SK-N-SH (cell line): ENCODE measurements at regions not wholly inside any gene's neighbourhood (a gene's known extent, or its start where the extent isn't known, plus 50 kb on each side); places are given as distances from the start of the nearest gene placed in this dataset.

Source experiments
- CTCF ChIA-PET: fragments of 300-600, 350-600 bp; formaldehyde crosslinking; extraction: SDS; loops from one replicate; lab custom pipeline; 2021; lab: Yijun Ruan, JAX
- POLR2A ChIA-PET: fragments of 350-600 bp; sonication (Branson Sonifier 250); formaldehyde crosslinking; extraction: SDS; loops from one replicate; lab custom pipeline; 2020; ENCODE audit warnings: antibody characterized with exemption, inconsistent platforms; lab: Yijun Ruan, JAX
- DNase-seq: peaks from one replicate; pipeline ENCODE4 v3.0.0; 2012
- H2AFZ ChIP-seq: fragments of 200-600 bp; sonication (generic); 2 replicates; pipeline ENCODE4 v1.8.1; 2016; ENCODE audit warnings: antibody characterized with exemption, mild to moderate bottlenecking, low read depth
- H3F3A ChIP-seq: fragments of 200-600 bp; sonication (generic); replicated peaks from 2 replicates; pipeline ENCODE3; 2016; ENCODE audit warnings: antibody characterized with exemption, mild to moderate bottlenecking; ENCODE audit not compliant: insufficient read depth
- H3K27ac ChIP-seq, 2 experiments: fragments of 200-500 bp in 1 of 2; fragments of 200-600 bp in 1 of 2; sonication (Bioruptor generic) in 1 of 2; sonication (generic), shearing (Covaris generic) in 1 of 2; 2 replicates each; pipeline versions ENCODE4 v1.5.1 to v1.6.1; 2014 to 2016; ENCODE audit warnings: low read depth in 2 of 2, inconsistent platforms in 1 of 2, low read length in 1 of 2, mild to moderate bottlenecking in 1 of 2, mixed read lengths in 1 of 2
- H3K27me3 ChIP-seq: fragments of 200-600 bp; sonication (generic), shearing (Covaris generic); 2 replicates; pipeline ENCODE4 v1.6.1; 2016; ENCODE audit warnings: mixed run types; ENCODE audit not compliant: insufficient read depth
- H3K36me3 ChIP-seq, 2 experiments: fragments of 200-500 bp in 1 of 2; fragments of 200-600 bp in 1 of 2; sonication (Bioruptor generic) in 1 of 2; sonication (generic) in 1 of 2; replicated peaks in 1 of 2; 2 replicates each; pipeline versions ENCODE3 to v1.5.1; 2014 to 2016; ENCODE audit warnings: low read length in 1 of 2, mild to moderate bottlenecking in 1 of 2; ENCODE audit not compliant: insufficient read depth in 2 of 2, control insufficient read depth in 1 of 2
- H3K4me1 ChIP-seq, 2 experiments: fragments of 200-500 bp in 1 of 2; fragments of 200-600 bp in 1 of 2; sonication (Bioruptor generic) in 1 of 2; sonication (generic), shearing (Covaris generic) in 1 of 2; 2 replicates each; pipeline versions ENCODE4 v1.5.1 to v1.6.1; 2014 to 2016; ENCODE audit warnings: low read depth in 1 of 2, low read length in 1 of 2, mixed run types in 1 of 2; ENCODE audit not compliant: insufficient read depth in 2 of 2, control insufficient read depth in 1 of 2
- H3K4me2 ChIP-seq: fragments of 200-600 bp; sonication (generic), shearing (Covaris generic); 2 replicates; pipeline ENCODE4 v1.6.1; 2017; ENCODE audit warnings: mixed run types
- H3K4me3 ChIP-seq, 2 experiments: fragments of 200-500 bp in 1 of 2; fragments of 200-600 bp in 1 of 2; sonication (Bioruptor generic) in 1 of 2; sonication (generic), shearing (Covaris generic) in 1 of 2; 2 replicates each; pipeline versions ENCODE4 v1.5.1 to v1.8.1; 2014 to 2016; ENCODE audit warnings: low read depth in 2 of 2, inconsistent platforms in 1 of 2, low read length in 1 of 2, mild to moderate bottlenecking in 1 of 2, mixed read lengths in 1 of 2, moderate library complexity in 1 of 2
- H3K79me2 ChIP-seq: fragments of 200-600 bp; sonication (generic); 2 replicates; pipeline ENCODE4 v1.8.1; 2017; ENCODE audit warnings: mild to moderate bottlenecking; ENCODE audit not compliant: insufficient read depth
- H3K9ac ChIP-seq: fragments of 200-600 bp; sonication (generic); 2 replicates; pipeline ENCODE4 v1.6.1; 2017; ENCODE audit warnings: mixed run types
- H3K9me2 ChIP-seq: fragments of 200-600 bp; sonication (generic); 2 replicates; pipeline ENCODE4 v1.6.1; 2017; ENCODE audit warnings: mixed run types
- H3K9me3 ChIP-seq: fragments of 200-600 bp; sonication (generic); 2 replicates; pipeline ENCODE4 v1.6.1; 2017; ENCODE audit warnings: mixed run types, mild to moderate bottlenecking, moderate library complexity
- H4K20me1 ChIP-seq: fragments of 200-600 bp; sonication (generic); 2 replicates; pipeline ENCODE4 v1.6.1; 2017; ENCODE audit warnings: mild to moderate bottlenecking, mixed run types; ENCODE audit not compliant: insufficient read depth
- FOSL2 ChIP-seq: IDR thresholded peaks from 2 replicates; pipeline ENCODE4 v1.4.0; 2012; ENCODE audit warnings: low read depth, mild to moderate bottlenecking, moderate library complexity, borderline replicate concordance
- FOXM1 ChIP-seq: IDR thresholded peaks from 2 replicates; pipeline ENCODE4 v1.4.0; 2012; ENCODE audit warnings: low read depth, mild to moderate bottlenecking
- GABPA ChIP-seq: IDR thresholded peaks from 2 replicates; pipeline ENCODE4 v1.4.0; 2012; ENCODE audit warnings: low read depth, mild to moderate bottlenecking
- JUND ChIP-seq: IDR thresholded peaks from 2 replicates; pipeline ENCODE4 v1.4.0; 2012
- MXI1 ChIP-seq: IDR thresholded peaks from 2 replicates; pipeline ENCODE4 v1.6.1; 2012; ENCODE audit warnings: mild to moderate bottlenecking, low read depth, low read length, improper control_type of control experiment
- POLR2AphosphoS5 ChIP-seq: IDR thresholded peaks from 2 replicates; pipeline ENCODE4 v1.6.1; 2012; ENCODE audit warnings: low read depth, low read length
- RAD21 ChIP-seq: IDR thresholded peaks from 2 replicates; pipeline ENCODE4 v1.6.1; 2012; ENCODE audit warnings: mild to moderate bottlenecking, low read length
- RCOR1 ChIP-seq: fragments of 150-350 bp; IDR thresholded peaks from 2 replicates; pipeline ENCODE4 v1.6.1; 2017; ENCODE audit warnings: antibody characterized with exemption, low read length
- REST ChIP-seq: IDR thresholded peaks from 2 replicates; pipeline ENCODE4 v1.6.1; 2012; ENCODE audit warnings: mild to moderate bottlenecking, low read depth, low read length, moderate library complexity
- RFX5 ChIP-seq: IDR thresholded peaks from 2 replicates; pipeline ENCODE4 v1.6.1; 2012; ENCODE audit warnings: mild to moderate bottlenecking, improper control_type of control experiment, low read length
- SMC3 ChIP-seq: IDR thresholded peaks from 2 replicates; pipeline ENCODE4 v1.6.1; 2012; ENCODE audit warnings: low read depth, low read length, improper control_type of control experiment
- WGBS: methylation state at CpG from one replicate; pipeline ENCODE4 v1.1.6; 2017; ENCODE audit warnings: low lambda C conversion rate; 5-methylcytosine and 5-hydroxymethylcytosine counted together
- TF ChIP-seq, protein P1 (sequence below): fragments of 150-350 bp; IDR thresholded peaks from 2 replicates; pipeline ENCODE4 v1.6.1; 2016; ENCODE audit warnings: mild to moderate bottlenecking, low read depth, low read length

DNA sequence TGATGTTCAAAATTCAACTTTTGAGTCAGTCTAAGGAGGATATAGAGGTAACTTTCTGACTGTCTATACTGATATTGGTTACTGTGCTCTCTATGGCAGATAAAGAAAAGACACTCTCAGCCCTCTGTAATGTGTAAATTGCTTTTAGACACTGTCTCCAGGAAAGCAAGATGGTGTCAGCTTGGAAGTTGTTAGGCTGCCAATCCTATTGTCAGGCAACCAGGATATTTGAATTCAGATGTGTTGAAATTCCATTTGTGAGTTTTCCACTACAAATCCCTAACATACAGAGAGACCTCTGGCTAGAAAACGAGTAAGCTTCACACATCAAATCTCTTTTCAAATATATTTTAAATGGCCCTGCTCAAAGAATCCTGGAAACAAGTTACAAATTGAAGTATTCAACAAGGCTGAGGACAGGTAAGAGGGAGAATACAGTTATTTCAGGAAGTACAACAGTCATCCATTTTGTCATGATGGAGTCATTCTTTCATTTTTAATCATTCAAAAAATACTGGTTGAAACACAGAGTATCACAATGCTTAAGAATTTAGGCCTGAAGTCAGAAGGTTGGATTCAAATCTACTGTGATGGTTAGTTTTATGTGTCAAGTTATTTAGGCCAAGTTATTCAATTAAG, 312.0 kb downstream of the OLFM4 start (continued):
- TF ChIP-seq REST (no peak), SMC3 (no peak)
- TF ChIP-seq, protein P1, sequence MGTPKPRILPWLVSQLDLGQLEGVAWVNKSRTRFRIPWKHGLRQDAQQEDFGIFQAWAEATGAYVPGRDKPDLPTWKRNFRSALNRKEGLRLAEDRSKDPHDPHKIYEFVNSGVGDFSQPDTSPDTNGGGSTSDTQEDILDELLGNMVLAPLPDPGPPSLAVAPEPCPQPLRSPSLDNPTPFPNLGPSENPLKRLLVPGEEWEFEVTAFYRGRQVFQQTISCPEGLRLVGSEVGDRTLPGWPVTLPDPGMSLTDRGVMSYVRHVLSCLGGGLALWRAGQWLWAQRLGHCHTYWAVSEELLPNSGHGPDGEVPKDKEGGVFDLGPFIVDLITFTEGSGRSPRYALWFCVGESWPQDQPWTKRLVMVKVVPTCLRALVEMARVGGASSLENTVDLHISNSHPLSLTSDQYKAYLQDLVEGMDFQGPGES = no peak

- Histone ChIP-seq H2AFZ (no peak overlapping the region), H3K79me2 (no peaks in the 10 kb centered on the region), H3K4me1 (no peaks in the 10 kb centered on the region), H3K4me3 (no peak overlapping the region), H3K27me3 (no peaks in the 10 kb centered on the region), H3K9me3 (no peaks in the 10 kb centered on the region), H3K9me2 (no peaks in the 10 kb centered on the region), H3K9ac (no peak overlapping the region), H3K27ac (no peak overlapping the region), H4K20me1 (no peaks in the 10 kb centered on the region), H3F3A (no peaks in the 10 kb centered on the region), H3K4me2 (no peak overlapping the region)
- no peak for DNase-seq
- ChIA-PET POLR2A (no interaction called here), CTCF (no interaction called here)
- WGBS = 11% methylated on average over 3 of the region's 3 CpGs
- TF ChIP-seq GABPA = no peak
- no peak for TF ChIP-seq SMC3
- TF ChIP-seq JUND = no peak
- no peak for TF ChIP-seq FOSL2
- no peak for TF ChIP-seq RFX5
- TF ChIP-seq, protein P1 = no peak
- TF ChIP-seq POLR2AphosphoS5 = no peak
- no peak for TF ChIP-seq RAD21
- TF ChIP-seq FOXM1 = no peak
- TF ChIP-seq MXI1 = no peak
- no peak for TF ChIP-seq RCOR1
- TF ChIP-seq, all 33 proteins: peak for 0
- H3K36me3 ChIP-seq = no peaks in the 10 kb centered on the region
Observed at GRCh38 chr13:53341144-53341510, 312.5 kb downstream of the OLFM4 start.
